K562 (cell line): ENCODE measurements at regions not wholly inside any gene's neighbourhood (a gene's known extent, or its start where the extent isn't known, plus 50 kb on each side); places are given as distances from the start of the nearest gene placed in this dataset.

Experiments used
- AFF1 ChIP-seq, 2 experiments: fragments of 450-650 bp; IDR thresholded peaks; 2 replicates each; pipeline ENCODE4 v1.6.1; 2018; ENCODE audit warnings: mild to moderate bottlenecking in 2 of 2, low read depth in 1 of 2; ENCODE audit not compliant: partially characterized antibody in 2 of 2
- CC2D1A ChIP-seq: fragments of 450-650 bp; IDR thresholded peaks from 2 replicates; pipeline ENCODE4 v1.6.1; 2017; ENCODE audit warnings: mild to moderate bottlenecking
- HDAC2 ChIP-seq: fragments of 450-650 bp; IDR thresholded peaks from 2 replicates; pipeline ENCODE4 v1.6.1; 2016; ENCODE audit warnings: mild to moderate bottlenecking
- KHSRP ChIP-seq: fragments of 450-650 bp; IDR thresholded peaks from 2 replicates; pipeline ENCODE4 v1.6.1; 2017
- KLF16 ChIP-seq: IDR thresholded peaks from 2 replicates; pipeline ENCODE4 v1.6.1; 2016; ENCODE audit warnings: antibody characterized with exemption
- MXI1 ChIP-seq: IDR thresholded peaks from 2 replicates; pipeline ENCODE4 v1.6.1; 2011; ENCODE audit warnings: low read depth, mild to moderate bottlenecking, improper control_type of control experiment, low read length
- PPARD ChIP-seq: fragments of 250-450 bp; sonication (Bioruptor Pico); IDR thresholded peaks from 2 replicates; pipeline ENCODE4 v1.8.0; 2022; ENCODE audit warnings: inconsistent platforms, mild to moderate bottlenecking, moderate library complexity
- RAD21 ChIP-seq, 2 experiments: fragments of 250-450 bp in 1 of 2; fragments of 450-650 bp in 1 of 2; sonication (Bioruptor Pico) in 1 of 2; formaldehyde crosslinking in 1 of 2; IDR thresholded peaks in 1 of 2; conservative IDR thresholded peaks in 1 of 2; 2 replicates each; pipeline versions ENCODE4 v1.4.0 to v1.8.0; 2020 to 2022; ENCODE audit warnings: mild to moderate bottlenecking in 2 of 2, moderate library complexity in 1 of 2
- RB1 ChIP-seq: fragments of 450-650 bp; IDR thresholded peaks from 2 replicates; pipeline ENCODE4 v1.6.1; 2017; ENCODE audit warnings: low read depth, mild to moderate bottlenecking
- SMC3 ChIP-seq: conservative IDR thresholded peaks from 2 replicates; pipeline ENCODE4 v1.6.1; 2011; ENCODE audit warnings: low read depth, low read length, improper control_type of control experiment; ENCODE audit not compliant: insufficient read depth
- STAG1 ChIP-seq: sonication (generic); formaldehyde crosslinking; IDR thresholded peaks from 2 replicates; pipeline ENCODE4 v1.5.0; 2020; ENCODE audit warnings: missing genetic modification reagents, borderline replicate concordance
- TFAM ChIP-seq: fragments of 250-450 bp; sonication (Bioruptor Pico); conservative IDR thresholded peaks from 2 replicates; pipeline ENCODE4 v1.5.0; 2021; ENCODE audit warnings: mild to moderate bottlenecking, moderate library complexity
- YBX1 ChIP-seq: fragments of 450-650 bp; IDR thresholded peaks from 2 replicates; pipeline ENCODE4 v1.7.1; 2016; ENCODE audit warnings: mild to moderate bottlenecking
- ZBTB43 ChIP-seq: sonication (generic); formaldehyde crosslinking; IDR thresholded peaks from 2 replicates; pipeline ENCODE4 v1.8.0; 2023; ENCODE audit warnings: mild to moderate bottlenecking, missing genetic modification reagents
- ZNF263 ChIP-seq: sonication (generic); formaldehyde crosslinking; IDR thresholded peaks from 2 replicates; pipeline ENCODE4 v1.8.0; 2022; ENCODE audit warnings: mild to moderate bottlenecking, missing genetic modification reagents, borderline replicate concordance
- ZNF609 ChIP-seq: sonication (generic); formaldehyde crosslinking; IDR thresholded peaks from 2 replicates; pipeline ENCODE4 v1.8.1; 2023; ENCODE audit warnings: missing genetic modification reagents, mild to moderate bottlenecking, borderline replicate concordance
- TF ChIP-seq, protein P1 (sequence below), 2 experiments: IDR thresholded peaks; 2 replicates each; pipeline ENCODE4 v1.6.1; 2011; ENCODE audit warnings: borderline replicate concordance in 1 of 2, control low read depth in 1 of 2, low read depth in 1 of 2, low read length in 1 of 2, mild to moderate bottlenecking in 1 of 2, mixed read lengths in 1 of 2, moderate library complexity in 1 of 2; ENCODE audit not compliant: insufficient read depth in 1 of 2, insufficient read length in 1 of 2, poor library complexity in 1 of 2, severe bottlenecking in 1 of 2; ENCODE audit errors: extremely low read depth in 1 of 2

GRCh38 chr5:4879693-4880303 is 260.3 kb upstream of the ADAMTS16 start (continued):
- peak; percentile 87 for TF ChIP-seq SMC3
- TF ChIP-seq ZNF263 (CRISPR knock-in tag) = no peak
- TF ChIP-seq ZBTB43 = no peak
- TF ChIP-seq AFF1 (IDR thresholded peaks at IDR 0.05; ENCODE audit: low read depth in 1 of 2, partially characterized antibody in 2 of 2) = no peak
- TF ChIP-seq, protein P1, sequence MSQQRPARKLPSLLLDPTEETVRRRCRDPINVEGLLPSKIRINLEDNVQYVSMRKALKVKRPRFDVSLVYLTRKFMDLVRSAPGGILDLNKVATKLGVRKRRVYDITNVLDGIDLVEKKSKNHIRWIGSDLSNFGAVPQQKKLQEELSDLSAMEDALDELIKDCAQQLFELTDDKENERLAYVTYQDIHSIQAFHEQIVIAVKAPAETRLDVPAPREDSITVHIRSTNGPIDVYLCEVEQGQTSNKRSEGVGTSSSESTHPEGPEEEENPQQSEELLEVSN (IDR thresholded peaks at IDR 0.05; ENCODE audit: borderline replicate concordance in 1 of 2, extremely low read depth in 1 of 2, insufficient read depth in 1 of 2, insufficient read length in 1 of 2, low read depth in 1 of 2, low read length in 1 of 2, poor library complexity in 1 of 2, severe bottlenecking in 1 of 2) = no peak
- no peak for TF ChIP-seq MXI1
- TF ChIP-seq KHSRP = no peak
- TF ChIP-seq PPARD = no peak
- TF ChIP-seq RAD21 (CRISPR knock-in tag; conservative IDR thresholded peaks at IDR 0.05 in 1 of 2, IDR thresholded peaks at IDR 0.05 in 1 of 2) = peak; percentile 86 to 94
- peak; percentile 33; the same call in 1 of the 2 replicates for TF ChIP-seq KLF16
- TF ChIP-seq STAG1 (CRISPR knock-in tag) = peak; percentile 81; the same call in 1 of the 2 replicates
- no peak for TF ChIP-seq YBX1
- no peak for TF ChIP-seq ZNF609
- TF ChIP-seq HDAC2 = no peak
- peak; percentile 35; the same call in 1 of the 2 replicates for TF ChIP-seq CC2D1A
- 0 out of 2 replicates have a peak, but pooled peaks have one; percentile 23 for TF ChIP-seq RB1
- TF ChIP-seq TFAM = no peak
